ENCODE measurements at regions not wholly inside any gene's neighbourhood (a gene's known extent, or its start where the extent isn't known, plus 50 kb on each side); places are given as distances from the start of the nearest gene placed in this dataset.

DNA sequence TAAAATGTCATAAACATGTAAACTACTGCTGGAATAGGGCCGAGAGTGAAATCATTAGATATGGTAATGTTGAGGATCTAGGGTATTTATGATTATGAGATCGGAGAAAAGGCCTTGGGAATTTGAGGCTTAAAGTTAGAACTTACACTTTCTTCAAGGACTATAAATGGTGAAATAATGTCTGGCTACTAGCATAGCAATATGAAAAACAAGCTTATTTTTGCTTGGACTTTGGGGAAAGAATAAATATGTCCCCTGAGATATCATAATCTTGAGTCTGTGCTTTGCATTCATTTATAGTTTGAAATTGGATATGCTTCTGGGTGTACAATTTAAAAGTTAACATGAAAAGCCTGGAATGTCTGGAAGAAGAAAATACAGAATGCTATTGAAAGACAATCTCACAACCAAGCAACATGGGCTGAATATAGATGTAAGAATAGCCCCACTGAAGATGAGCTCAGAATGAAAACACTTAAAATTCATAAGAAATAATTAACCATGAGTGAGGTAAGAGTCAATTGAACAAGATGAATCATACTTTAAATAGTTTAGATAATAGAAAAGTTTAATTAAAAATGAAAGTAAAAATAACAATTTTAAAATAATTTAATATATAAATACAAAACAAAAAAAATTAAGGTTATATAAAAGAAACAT lies 1555.4 kb upstream of the MIR17HG start:
- TF ChIP-seq CTCF (IDR thresholded peaks at IDR 0.05; ENCODE audit: low read depth, low read length), result no peak
- H3K4me3 ChIP-seq (ENCODE audit: low read depth, low read length), result no peak overlapping the region
- DNase-seq (ENCODE audit: low read depth, low spot score), result no peak
- in situ Hi-C loops (cut with HindIII; ENCODE audit: low sequenced_read_pairs), result no loop called here

DNA sequence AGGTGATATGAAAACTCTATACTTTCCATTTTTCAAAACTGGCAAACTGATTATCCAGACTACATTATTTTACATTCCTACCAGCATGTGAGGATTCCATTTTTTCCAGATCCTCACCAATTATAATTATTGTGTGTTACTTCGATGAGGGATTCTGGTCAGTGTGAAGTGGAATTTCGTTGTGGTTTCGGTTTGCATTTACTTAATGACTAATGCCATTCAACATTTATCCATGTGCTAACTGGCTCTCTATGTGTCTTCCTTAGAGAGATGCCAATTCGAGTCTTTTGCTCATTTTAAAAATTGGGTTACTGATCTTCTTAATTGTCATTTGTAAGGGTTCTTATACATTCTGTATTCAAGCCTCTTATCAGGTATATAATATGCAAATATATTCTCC lies 1551.3 kb upstream of the MIR17HG start:
- in situ Hi-C loops (cut with HindIII; ENCODE audit: low sequenced_read_pairs), result no loop called here
- DNase-seq (ENCODE audit: low read depth, low spot score), result no peak
- no peak overlapping the region for H3K4me3 ChIP-seq (ENCODE audit: low read depth, low read length)
- no peak for TF ChIP-seq CTCF (IDR thresholded peaks at IDR 0.05; ENCODE audit: low read depth, low read length)

GRCh38 chr13:89803839-89804238 lies 1543.6 kb upstream of the MIR17HG start:
- no peak for DNase-seq (ENCODE audit: low read depth, low spot score)
- no peak for TF ChIP-seq CTCF (IDR thresholded peaks at IDR 0.05; ENCODE audit: low read depth, low read length)
- no peak overlapping the region for H3K4me3 ChIP-seq (ENCODE audit: low read depth, low read length)
- in situ Hi-C loops (cut with HindIII; ENCODE audit: low sequenced_read_pairs), result no loop called here

GRCh38 chr13:89806594-89806993 lies 1540.9 kb upstream of the MIR17HG start:
- in situ Hi-C loops (cut with HindIII; ENCODE audit: low sequenced_read_pairs), result no loop called here
- DNase-seq (ENCODE audit: low read depth, low spot score), result no peak
- H3K4me3 ChIP-seq (ENCODE audit: low read depth, low read length), result no peak overlapping the region
- TF ChIP-seq CTCF (IDR thresholded peaks at IDR 0.05; ENCODE audit: low read depth, low read length), result no peak

DNA sequence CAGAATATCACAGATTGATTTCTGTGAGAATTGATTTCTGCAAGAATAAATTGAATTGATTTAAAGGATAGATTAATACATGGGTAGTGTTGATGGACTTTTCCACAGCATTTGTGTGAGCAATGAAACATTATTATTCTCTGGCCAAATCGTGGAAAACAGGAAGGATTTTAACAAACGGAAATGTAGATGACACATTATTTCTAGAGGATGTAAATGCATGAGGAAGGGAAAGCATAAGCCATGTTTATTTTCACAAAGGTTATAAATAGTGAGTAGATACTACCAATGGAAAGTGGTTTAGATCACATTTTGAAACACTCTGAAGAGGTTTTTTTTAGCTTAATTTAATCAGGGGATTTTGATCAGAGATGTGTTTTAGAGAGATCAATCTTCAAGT lies 1534.6 kb upstream of the MIR17HG start:
- H3K4me3 ChIP-seq (ENCODE audit: low read depth, low read length), result no peak overlapping the region
- in situ Hi-C loops (cut with HindIII; ENCODE audit: low sequenced_read_pairs), result no loop called here
- no peak for DNase-seq (ENCODE audit: low read depth, low spot score)
- no peak for TF ChIP-seq CTCF (IDR thresholded peaks at IDR 0.05; ENCODE audit: low read depth, low read length)

GRCh38 chr13:89816404-89816803 lies 1531.1 kb upstream of the MIR17HG start:
- in situ Hi-C loops (cut with HindIII; ENCODE audit: low sequenced_read_pairs), result no loop called here
- no peak overlapping the region for H3K4me3 ChIP-seq (ENCODE audit: low read depth, low read length)
- DNase-seq (ENCODE audit: low read depth, low spot score), result no peak
- TF ChIP-seq CTCF (IDR thresholded peaks at IDR 0.05; ENCODE audit: low read depth, low read length), result no peak

Data from astrocyte of the spinal cord (primary cell).